T-cell (primary cell): ENCODE measurements at regions not wholly inside any gene's neighbourhood (a gene's known extent, or its start where the extent isn't known, plus 50 kb on each side); places are given as distances from the start of the nearest gene placed in this dataset.
A peak's percentile ranks its signal among the peaks of the same experiment; 100 is the strongest.

Experiments
- ATAC-seq, 4 experiments: fragments of 200-7000 bp in 3 of 4; fragments of 150-1000 bp in 1 of 4; cut with Tn5 transposase; replicated peaks in 1 of 4; 1 replicate in 3 of 4; 2 replicates in 1 of 4; pipeline ENCODE4 v1.10.0; 2021; ENCODE audit warnings: moderate library complexity in 3 of 4, mild to moderate bottlenecking in 2 of 4, moderate number of reproducible peaks in 1 of 4
- CTCF ChIA-PET, 2 donors: fragments of 300-600 bp; sonication (Branson Sonifier 250); formaldehyde crosslinking; loops; one replicate each; lab custom pipeline; 2022; ENCODE audit warnings: antibody characterized with exemption in 2 of 2; lab: Charles Lee
- POLR2A ChIA-PET, 2 donors: fragments of 300-600 bp; sonication (Branson Sonifier 250); formaldehyde crosslinking; loops; one replicate each; lab custom pipeline; 2022; ENCODE audit warnings: antibody characterized with exemption in 2 of 2; lab: Charles Lee
- DNase-seq, 35 experiments: peaks; one replicate each; pipeline versions ENCODE4 v3.0.0 to v3.0.0-alpha.2; 2013 to 2023
- H3K27ac ChIP-seq: one replicate; pipeline ENCODE4 v1.5.1; 2013; ENCODE audit warnings: low read length
- H3K27me3 ChIP-seq, 2 experiments: replicated peaks in 1 of 2; 1 replicate in 1 of 2; 2 replicates in 1 of 2; pipeline versions ENCODE4 v1.6.1 to v1.7.0; 2013; ENCODE audit warnings: low read length in 1 of 2, mixed read lengths in 1 of 2; ENCODE audit not compliant: control insufficient read depth in 2 of 2, insufficient read depth in 2 of 2; ENCODE audit errors: extremely low read depth in 1 of 2
- H3K36me3 ChIP-seq, 2 donors: 1 replicate in 1 of 2; 2 replicates in 1 of 2; pipeline versions ENCODE4 v1.6.1 to v1.7.0; 2013; ENCODE audit warnings: low read length in 1 of 2; ENCODE audit not compliant: control insufficient read depth in 2 of 2, insufficient read depth in 1 of 2; ENCODE audit errors: extremely low read depth in 1 of 2
- H3K4me1 ChIP-seq, 2 experiments: 1 replicate in 1 of 2; 2 replicates in 1 of 2; pipeline versions ENCODE4 v1.6.1 to v1.7.0; 2013; ENCODE audit warnings: low read length in 2 of 2, mixed read lengths in 1 of 2; ENCODE audit not compliant: insufficient read depth in 2 of 2, control insufficient read depth in 1 of 2; ENCODE audit errors: extremely low read depth in 1 of 2
- H3K4me3 ChIP-seq, 2 donors: 1 replicate in 1 of 2; 2 replicates in 1 of 2; pipeline versions ENCODE4 v1.5.1 to v1.7.0; 2013; ENCODE audit warnings: mild to moderate bottlenecking in 2 of 2, low read length in 1 of 2, moderate library complexity in 1 of 2; ENCODE audit not compliant: control insufficient read depth in 1 of 2; ENCODE audit errors: extremely low read depth in 1 of 2
- H3K9me3 ChIP-seq: 2 replicates; pipeline ENCODE4 v1.7.0; 2013
- H3K27ac Mint-ChIP-seq, 2 donors: one replicate each; pipeline ENCODE4 v1.8.0; 2020 to 2021; ENCODE audit warnings: mild to moderate bottlenecking in 2 of 2, mixed read lengths in 2 of 2
- H3K27me3 Mint-ChIP-seq, 2 donors: one replicate each; pipeline ENCODE4 v1.8.0; 2021 to 2022; ENCODE audit warnings: mixed read lengths in 2 of 2
- H3K36me3 Mint-ChIP-seq: one replicate; pipeline ENCODE4 v1.8.0; 2021; ENCODE audit warnings: mixed read lengths
- H3K4me1 Mint-ChIP-seq, 3 donors: one replicate each; pipeline ENCODE4 v1.8.0; 2020 to 2022; ENCODE audit warnings: mixed read lengths in 3 of 3, mild to moderate bottlenecking in 1 of 3
- H3K4me3 Mint-ChIP-seq, 3 donors: one replicate each; pipeline ENCODE4 v1.8.0; 2020 to 2022; ENCODE audit warnings: mild to moderate bottlenecking in 3 of 3, mixed read lengths in 3 of 3, moderate library complexity in 3 of 3
- H3K9me3 Mint-ChIP-seq, 3 donors: one replicate each; pipeline ENCODE4 v1.8.0; 2020 to 2022; ENCODE audit warnings: mixed read lengths in 3 of 3
- WGBS: methylation state at CpG from one replicate; pipeline ENCODE4 v1.1.5; 2013; ENCODE audit warnings: missing lambda C conversion rate; ENCODE audit not compliant: insufficient coverage; 5-methylcytosine and 5-hydroxymethylcytosine counted together

DNA sequence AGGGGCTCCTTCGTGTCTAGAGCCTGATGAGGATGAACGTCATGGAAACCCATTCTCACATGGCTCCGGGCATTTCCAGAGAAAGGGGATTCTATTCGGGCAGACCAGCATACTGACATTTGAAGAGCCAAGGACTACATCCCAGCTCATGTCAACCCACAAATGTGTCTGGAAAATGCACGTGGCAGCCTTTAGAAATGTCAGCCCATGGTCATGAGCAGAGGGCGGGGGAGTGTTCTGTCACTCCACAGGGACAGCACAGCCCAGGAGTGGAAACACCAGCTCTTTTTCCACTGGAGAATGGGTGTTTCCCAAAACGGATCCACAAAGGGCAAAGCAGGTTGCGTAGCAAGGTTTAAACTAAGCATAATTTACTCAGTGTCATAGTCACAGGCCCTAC lies 207.0 kb downstream of the BCOR start:
- no peaks in the 10 kb centered on the region for H3K9me3 Mint-ChIP-seq
- CTCF ChIA-PET, result interaction anchor here in 1 of 2 donors (0.7 kb wide), 1 partner anchor 84 kb away, joined by 5 read pairs; no protein-coding TSS in a partner anchor
- no CpG with 5 or more reads among the region's 8 CpGs for WGBS

DNA sequence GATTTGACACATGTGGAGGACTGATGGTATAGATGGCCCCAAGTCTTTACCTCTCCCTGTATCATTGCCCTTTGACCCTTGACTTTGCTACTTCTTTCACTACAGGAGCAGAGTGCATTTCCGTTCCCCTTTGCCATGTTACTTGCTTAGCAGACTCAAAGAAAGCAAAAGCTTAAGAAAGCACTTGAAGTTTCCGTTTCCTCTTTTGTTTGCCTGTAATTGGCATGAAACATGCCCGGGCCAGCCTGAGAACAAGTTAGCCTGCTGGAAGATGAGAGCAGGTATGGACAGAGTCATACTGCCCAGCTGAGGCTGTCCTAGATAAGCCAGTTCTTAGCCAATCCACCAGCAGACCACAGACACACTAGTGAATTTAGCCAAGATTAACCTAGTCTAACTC lies 206.0 kb downstream of the BCOR start:
- no CpG with 5 or more reads among the region's 3 CpGs for WGBS
- no peaks in the 10 kb centered on the region for H3K9me3 Mint-ChIP-seq
- no peaks in the 10 kb centered on the region for H3K36me3 Mint-ChIP-seq
- ChIA-PET POLR2A (no interaction called here), CTCF (no interaction called here)
- no peak overlapping the region for H3K4me3 ChIP-seq
- peak overlapping the region in 1 of 3 donors; percentile 35 for H3K4me3 Mint-ChIP-seq
- H3K4me1 ChIP-seq, result no peaks in the 10 kb centered on the region
- no peak overlapping the region for H3K27ac ChIP-seq
- peaks cover 0 to 4% of the 10 kb centered on the region in 2 donors for H3K27me3 Mint-ChIP-seq
- no peaks in the 10 kb centered on the region for H3K36me3 ChIP-seq
- H3K27ac Mint-ChIP-seq, result peak overlapping the region; percentile 80 to 92
- no peaks in the 10 kb centered on the region for H3K27me3 ChIP-seq
- peaks cover 11 to 15% (median 11%) of the 10 kb centered on the region in 3 donors for H3K4me1 Mint-ChIP-seq
- DNase-seq (peak in 4 of 35 experiments; percentile 2 to 19 (median 5)), ATAC-seq (peak; percentile 11 to 63 (median 62))
- no peaks in the 10 kb centered on the region for H3K9me3 ChIP-seq

More for the DNA sequence above, 207.0 kb downstream of the BCOR start:
- POLR2A ChIA-PET, result no interaction called here
- H3K27ac Mint-ChIP-seq, result no peak overlapping the region
- Histone ChIP-seq H3K27me3 (no peaks in the 10 kb centered on the region), H3K4me1 (no peaks in the 10 kb centered on the region), H3K36me3 (no peaks in the 10 kb centered on the region), H3K4me3 (no peak overlapping the region), H3K9me3 (no peaks in the 10 kb centered on the region), H3K27ac (no peak overlapping the region)
- H3K27me3 Mint-ChIP-seq, result peaks cover 0 to 4% of the 10 kb centered on the region in 2 donors
- no peak overlapping the region for H3K4me3 Mint-ChIP-seq
- ATAC-seq, result no peak
- no peaks in the 10 kb centered on the region for H3K36me3 Mint-ChIP-seq
- DNase-seq, result no peak
- peaks cover 11 to 15% (median 11%) of the 10 kb centered on the region in 3 donors for H3K4me1 Mint-ChIP-seq

DNA sequence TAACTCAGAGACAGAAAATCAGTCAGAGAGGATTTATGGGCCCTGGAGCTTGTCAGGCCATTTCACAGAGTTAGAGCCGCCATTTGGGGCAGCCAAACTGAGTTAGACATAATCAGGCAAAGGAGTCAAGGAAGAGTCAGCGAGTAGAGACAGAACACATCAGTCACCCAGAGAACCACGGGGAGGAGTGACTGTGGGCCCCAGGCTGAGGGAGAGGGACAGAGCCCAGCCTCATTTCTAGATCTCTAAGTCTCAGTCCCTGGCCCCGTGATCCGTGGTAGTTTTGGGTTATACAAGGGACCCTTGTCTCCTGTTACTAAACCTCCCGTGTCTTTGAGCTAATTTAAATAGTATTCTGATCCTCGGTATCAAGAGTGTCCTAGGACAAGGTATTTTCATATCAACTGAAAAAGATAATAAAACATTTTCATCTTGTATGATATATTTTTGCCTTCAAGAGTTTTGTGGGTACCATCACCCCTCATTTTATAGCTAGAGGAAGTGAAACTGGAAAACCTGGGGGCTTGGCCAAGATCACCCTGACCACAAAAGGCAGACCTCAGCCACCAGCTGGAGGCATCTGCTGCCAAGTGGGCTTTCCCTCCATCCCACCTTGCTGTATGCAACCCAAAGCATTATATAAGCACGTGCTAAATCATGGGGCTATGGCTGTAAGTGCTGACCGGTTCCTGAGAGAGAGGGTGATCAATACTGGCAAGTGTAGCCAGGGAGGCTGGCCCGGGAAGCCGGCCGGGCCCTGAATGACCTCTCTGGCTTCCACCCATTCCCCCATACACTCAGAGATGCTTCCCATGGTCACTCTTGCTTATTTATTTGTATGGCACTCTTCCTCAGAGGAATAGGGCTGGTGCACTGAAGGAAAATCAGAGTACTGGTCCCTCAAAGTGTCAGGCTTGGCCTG lies 204.1 kb downstream of the BCOR start:
- no peak overlapping the region for H3K4me3 ChIP-seq
- no peaks in the 10 kb centered on the region for H3K36me3 Mint-ChIP-seq
- WGBS, result no CpG with 5 or more reads among the region's 12 CpGs
- ATAC-seq (no peak), DNase-seq (no peak)
- POLR2A ChIA-PET, result no interaction called here
- CTCF ChIA-PET, result interaction anchor here (0.6 to 0.7 kb wide), 2 partner anchors 29 to 191 kb away, joined by 3 to 4 read pairs; no protein-coding TSS in a partner anchor
- no peak overlapping the region for H3K27ac ChIP-seq
- H3K27me3 ChIP-seq, result no peaks in the 10 kb centered on the region
- H3K27ac Mint-ChIP-seq, result no peak overlapping the region
- H3K9me3 Mint-ChIP-seq, result no peaks in the 10 kb centered on the region
- H3K9me3 ChIP-seq, result no peaks in the 10 kb centered on the region
- H3K4me1 ChIP-seq, result no peaks in the 10 kb centered on the region
- no peaks in the 10 kb centered on the region for H3K36me3 ChIP-seq
- H3K27me3 Mint-ChIP-seq, result peaks cover 0 to 9% of the 10 kb centered on the region in 2 donors
- H3K4me1 Mint-ChIP-seq, result peaks cover 11 to 15% (median 11%) of the 10 kb centered on the region in 3 donors
- no peak overlapping the region for H3K4me3 Mint-ChIP-seq

DNA sequence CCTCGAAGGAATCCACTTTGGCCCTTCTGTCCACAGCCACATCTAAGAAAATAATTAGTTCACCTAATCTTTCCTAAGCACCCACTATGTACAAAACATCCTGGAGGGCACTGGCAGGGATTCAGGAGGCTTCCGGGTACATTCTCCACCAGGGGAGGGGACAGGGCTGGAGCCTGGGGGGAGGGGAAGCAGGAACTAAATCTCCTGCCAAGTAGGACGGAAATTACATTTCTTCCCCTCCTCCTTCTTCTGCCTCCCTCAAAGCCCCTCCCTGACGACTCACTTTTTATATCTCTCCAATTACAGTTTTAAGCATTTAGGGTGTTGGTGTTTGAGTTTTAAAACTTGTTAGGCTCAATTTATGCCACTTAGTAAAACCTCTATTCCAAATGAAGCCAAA lies 203.1 kb downstream of the BCOR start:
- Mint-ChIP-seq H3K9me3 (no peaks in the 10 kb centered on the region), H3K36me3 (no peaks in the 10 kb centered on the region), H3K27me3 (peaks cover 0 to 9% of the 10 kb centered on the region in 2 donors), H3K4me3 (no peak overlapping the region), H3K4me1 (peaks cover 11 to 15% (median 11%) of the 10 kb centered on the region in 3 donors), H3K27ac (no peak overlapping the region)
- Histone ChIP-seq H3K27me3 (no peaks in the 10 kb centered on the region), H3K4me1 (no peaks in the 10 kb centered on the region), H3K27ac (no peak overlapping the region), H3K36me3 (no peaks in the 10 kb centered on the region), H3K4me3 (no peak overlapping the region), H3K9me3 (no peaks in the 10 kb centered on the region)
- WGBS, result no CpG with 5 or more reads among the region's 4 CpGs
- ChIA-PET POLR2A (no interaction called here), CTCF (no interaction called here)
- ATAC-seq, result no peak
- DNase-seq, result no peak

DNA sequence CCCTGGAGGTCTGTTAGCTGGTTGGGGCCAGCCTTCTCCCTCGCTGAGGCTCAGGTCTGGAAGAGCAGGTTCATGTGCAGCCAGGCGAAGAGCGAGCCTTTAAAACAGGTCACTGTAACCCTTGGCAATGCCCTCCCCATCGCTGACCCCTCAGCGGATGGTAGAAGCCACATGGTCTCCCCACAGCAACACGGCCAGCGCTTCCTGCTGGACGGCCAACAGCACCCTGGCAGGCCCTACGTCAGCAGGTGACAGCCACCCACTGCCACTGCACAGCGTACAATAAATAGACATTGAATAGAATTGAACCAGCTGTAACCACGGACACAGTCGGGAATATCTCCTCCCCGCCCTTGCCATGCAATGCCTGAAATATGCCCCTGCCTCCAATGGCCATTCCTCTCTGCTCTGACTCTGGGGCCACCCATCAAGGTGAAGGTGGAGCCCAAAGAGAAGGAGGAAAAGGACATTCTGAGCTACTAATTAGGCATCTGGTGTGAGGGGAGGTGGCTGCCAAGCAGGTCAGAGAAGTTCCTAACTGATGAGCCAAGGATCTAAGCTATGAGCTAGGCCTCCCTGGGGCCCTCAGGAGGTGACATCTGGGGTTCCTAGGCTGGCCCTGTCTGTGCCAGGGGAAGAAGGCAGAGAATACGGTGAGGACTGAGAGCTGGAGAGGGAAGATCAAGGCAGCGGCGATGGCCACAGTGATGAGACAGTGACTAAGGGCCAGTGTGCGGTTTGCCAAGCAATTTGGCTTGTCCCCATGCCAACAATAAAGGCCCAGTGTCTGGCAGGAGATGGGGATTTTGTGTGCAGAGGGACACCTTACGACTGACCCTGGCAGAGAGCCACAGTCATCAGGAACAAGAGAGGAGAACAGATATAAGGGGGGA lies 202.3 kb downstream of the BCOR start:
- peaks cover 0 to 9% of the 10 kb centered on the region in 2 donors for H3K27me3 Mint-ChIP-seq
- Histone ChIP-seq H3K4me1 (no peaks in the 10 kb centered on the region), H3K4me3 (no peak overlapping the region), H3K9me3 (no peaks in the 10 kb centered on the region), H3K27me3 (peaks cover 0 to 2% of the 10 kb centered on the region in 2 experiments), H3K27ac (no peak overlapping the region), H3K36me3 (no peaks in the 10 kb centered on the region)
- DNase-seq (no peak), ATAC-seq (no peak)
- H3K27ac Mint-ChIP-seq, result no peak overlapping the region
- ChIA-PET POLR2A (no interaction called here), CTCF (no interaction called here)
- H3K36me3 Mint-ChIP-seq, result no peaks in the 10 kb centered on the region
- WGBS, result 50% methylated on average over 2 of the region's 18 CpGs
- H3K4me1 Mint-ChIP-seq, result peaks cover 11 to 15% (median 11%) of the 10 kb centered on the region in 3 donors
- H3K4me3 Mint-ChIP-seq, result no peak overlapping the region
- H3K9me3 Mint-ChIP-seq, result no peaks in the 10 kb centered on the region
